Transverse colon (tissue), 4 donors: ENCODE measurements at regions not wholly inside any gene's neighbourhood (a gene's known extent, or its start where the extent isn't known, plus 50 kb on each side); places are given as distances from the start of the nearest gene placed in this dataset.

Experiments used
- EP300 ChIP-seq: sonication (generic); formaldehyde crosslinking; IDR thresholded peaks from one replicate; pipeline ENCODE4 v1.6.1; 2017; ENCODE audit warnings: antibody characterized with exemption, low read depth
- POLR2AphosphoS5 ChIP-seq, 3 donors: sonication (generic); formaldehyde crosslinking; IDR thresholded peaks; one replicate each; pipeline ENCODE4 v1.6.1; 2016; ENCODE audit warnings: antibody characterized with exemption in 3 of 3
- TF ChIP-seq, protein P1 (sequence below), 5 experiments: fragments of 200-600 bp in 3 of 5; fragments of 450-650 bp in 2 of 5; sonication (generic) in 3 of 5; IDR thresholded peaks; 1 replicate in 2 of 5; 2 replicates in 3 of 5; pipeline ENCODE4 v1.5.1; 2016 to 2017; ENCODE audit warnings: antibody characterized with exemption in 5 of 5, inconsistent platforms in 3 of 5, mild to moderate bottlenecking in 2 of 5, moderate library complexity in 1 of 5

- TF ChIP-seq, protein P1, sequence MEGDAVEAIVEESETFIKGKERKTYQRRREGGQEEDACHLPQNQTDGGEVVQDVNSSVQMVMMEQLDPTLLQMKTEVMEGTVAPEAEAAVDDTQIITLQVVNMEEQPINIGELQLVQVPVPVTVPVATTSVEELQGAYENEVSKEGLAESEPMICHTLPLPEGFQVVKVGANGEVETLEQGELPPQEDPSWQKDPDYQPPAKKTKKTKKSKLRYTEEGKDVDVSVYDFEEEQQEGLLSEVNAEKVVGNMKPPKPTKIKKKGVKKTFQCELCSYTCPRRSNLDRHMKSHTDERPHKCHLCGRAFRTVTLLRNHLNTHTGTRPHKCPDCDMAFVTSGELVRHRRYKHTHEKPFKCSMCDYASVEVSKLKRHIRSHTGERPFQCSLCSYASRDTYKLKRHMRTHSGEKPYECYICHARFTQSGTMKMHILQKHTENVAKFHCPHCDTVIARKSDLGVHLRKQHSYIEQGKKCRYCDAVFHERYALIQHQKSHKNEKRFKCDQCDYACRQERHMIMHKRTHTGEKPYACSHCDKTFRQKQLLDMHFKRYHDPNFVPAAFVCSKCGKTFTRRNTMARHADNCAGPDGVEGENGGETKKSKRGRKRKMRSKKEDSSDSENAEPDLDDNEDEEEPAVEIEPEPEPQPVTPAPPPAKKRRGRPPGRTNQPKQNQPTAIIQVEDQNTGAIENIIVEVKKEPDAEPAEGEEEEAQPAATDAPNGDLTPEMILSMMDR (IDR thresholded peaks at IDR 0.05) = no peak
- TF ChIP-seq EP300 = no peak
- no peak for TF ChIP-seq POLR2AphosphoS5 (IDR thresholded peaks at IDR 0.05)
These were observed 754.4 kb downstream of the ADCYAP1 start for GRCh38 chr18:1658908-1659566.
